Activated CD4-positive, CD25-positive, alpha-beta regulatory T cell (primary cell): ENCODE measurements at regions not wholly inside any gene's neighbourhood (a gene's known extent, or its start where the extent isn't known, plus 50 kb on each side); places are given as distances from the start of the nearest gene placed in this dataset.

Experiments used
- DNase-seq, 4 experiments: peaks; one replicate each; lab custom pipeline; 2025; lab: John Stamatoyannopoulos, UW

- DNase-seq: no peak
Observed at GRCh38 chr2:220619525-220620220, 952.4 kb downstream of the EPHA4 start.

DNA sequence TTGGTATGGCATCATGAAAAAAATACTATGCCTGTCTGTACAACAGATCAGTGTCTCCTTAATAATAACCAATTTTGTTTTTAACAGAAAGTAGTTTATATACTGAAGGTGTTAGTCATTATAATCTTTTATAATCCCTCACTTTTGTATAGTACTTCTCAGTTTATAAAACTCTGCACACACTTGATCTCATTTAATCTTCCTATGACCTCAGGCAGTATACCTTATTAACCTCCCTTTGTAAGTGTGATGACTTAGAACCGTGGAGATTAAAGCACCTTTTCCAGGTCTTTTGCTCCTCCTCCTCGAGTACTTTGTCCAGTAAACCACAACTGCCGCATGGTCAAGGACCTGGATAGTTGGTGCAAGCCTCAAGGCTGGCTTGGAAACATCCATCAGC is 945.5 kb downstream of the EPHA4 start:
- DNase-seq: no peak

- no peak for DNase-seq
Observed at GRCh38 chr2:220628252-220628651, 943.9 kb downstream of the EPHA4 start.

- no peak for DNase-seq
Observed at GRCh38 chr2:220641137-220641536, 931.0 kb downstream of the EPHA4 start.

DNA sequence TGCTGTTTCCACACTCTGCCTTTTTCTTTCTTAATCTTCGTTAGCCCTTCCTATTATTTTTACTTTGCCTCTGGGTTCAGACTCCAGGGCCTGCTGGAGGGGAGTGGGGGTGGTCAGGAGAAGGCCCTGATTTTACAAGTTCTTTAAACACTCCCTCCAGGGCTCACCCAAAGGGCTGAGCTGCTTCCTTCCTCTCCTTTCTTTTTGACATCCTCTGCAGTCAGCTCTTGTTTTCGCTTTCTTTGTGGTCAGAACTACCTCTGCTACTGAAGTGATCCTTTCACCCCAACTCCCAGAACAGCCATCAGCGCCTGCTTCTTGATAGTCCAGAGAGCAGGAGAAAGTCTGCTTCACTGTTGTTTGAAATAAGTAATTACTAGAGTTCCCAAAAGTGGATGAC is 925.7 kb downstream of the EPHA4 start:
- no peak for DNase-seq

GRCh38 chr2:220648628-220649027 is 923.5 kb downstream of the EPHA4 start:
- DNase-seq: no peak

- DNase-seq: no peak
Observed at GRCh38 chr2:220653776-220654175, 918.3 kb downstream of the EPHA4 start.

GRCh38 chr2:220654322-220654721 is 917.8 kb downstream of the EPHA4 start:
- DNase-seq: no peak

DNA sequence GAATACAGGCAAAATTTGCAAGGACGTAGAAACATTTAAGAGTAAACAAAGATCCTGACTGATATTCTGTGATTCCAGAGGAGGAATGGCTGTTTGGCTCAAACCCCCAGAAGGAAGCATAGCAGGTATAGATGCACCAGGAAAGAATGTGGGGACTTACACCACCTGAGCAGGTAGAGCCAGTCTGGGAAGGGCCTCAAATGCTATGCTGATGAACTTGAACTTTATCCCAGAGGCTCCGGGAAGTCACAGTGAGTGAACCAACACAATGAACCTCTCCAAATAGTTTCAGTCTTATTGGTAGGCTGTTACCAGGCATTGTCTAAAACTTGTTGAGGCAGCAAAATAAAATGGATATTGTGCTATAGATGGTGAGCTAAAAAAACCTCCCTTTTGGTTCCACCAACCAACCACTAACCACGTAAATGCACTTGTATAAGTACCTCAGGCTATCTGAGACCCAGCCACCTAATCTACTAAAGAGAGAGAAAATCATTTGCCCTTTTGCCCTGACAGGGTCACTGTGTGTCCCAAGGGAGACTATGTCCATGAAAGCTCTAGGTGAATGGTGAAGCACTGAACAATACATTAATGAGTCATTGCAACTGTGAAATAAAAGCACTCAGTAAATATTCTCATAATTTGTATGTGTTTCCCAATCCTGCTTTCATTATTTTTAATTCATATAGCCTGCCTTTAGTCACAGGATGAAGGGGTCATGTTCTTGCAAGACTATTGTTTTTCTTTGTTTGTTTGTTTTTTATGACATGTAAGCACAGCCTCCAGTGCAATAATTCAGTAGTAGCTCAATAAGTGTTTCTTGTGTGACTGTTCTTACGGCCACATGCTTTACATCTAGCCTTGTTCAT is 911.6 kb downstream of the EPHA4 start:
- DNase-seq: no peak

DNA sequence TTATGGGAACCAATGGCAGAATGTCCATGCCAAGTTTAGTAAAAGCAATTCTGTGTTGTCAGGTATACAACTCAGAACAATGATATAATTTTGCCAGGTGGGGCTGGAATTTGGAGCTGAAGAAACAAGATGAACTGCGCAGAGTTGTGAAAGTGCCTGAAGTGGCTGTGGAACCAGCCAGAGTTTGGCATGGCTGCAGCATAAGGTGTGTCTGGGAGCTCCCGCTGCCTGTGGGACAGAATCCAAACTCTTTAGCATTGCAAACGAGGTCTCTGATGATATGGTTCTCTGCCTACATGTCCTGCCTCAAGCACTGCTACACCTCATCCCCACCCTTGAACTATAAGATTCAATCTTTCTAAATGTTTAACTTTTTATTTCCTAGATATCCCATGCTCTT is 909.7 kb downstream of the EPHA4 start:
- no peak for DNase-seq

- DNase-seq: no peak
Observed at GRCh38 chr2:220663065-220663464, 909.0 kb downstream of the EPHA4 start.

GRCh38 chr2:220664272-220665107 is 907.6 kb downstream of the EPHA4 start:
- no peak for DNase-seq

- no peak for DNase-seq
Observed at GRCh38 chr2:220665108-220665471, 907.0 kb downstream of the EPHA4 start.

- DNase-seq: no peak
Observed at GRCh38 chr2:220669324-220669723, 902.8 kb downstream of the EPHA4 start.

DNA sequence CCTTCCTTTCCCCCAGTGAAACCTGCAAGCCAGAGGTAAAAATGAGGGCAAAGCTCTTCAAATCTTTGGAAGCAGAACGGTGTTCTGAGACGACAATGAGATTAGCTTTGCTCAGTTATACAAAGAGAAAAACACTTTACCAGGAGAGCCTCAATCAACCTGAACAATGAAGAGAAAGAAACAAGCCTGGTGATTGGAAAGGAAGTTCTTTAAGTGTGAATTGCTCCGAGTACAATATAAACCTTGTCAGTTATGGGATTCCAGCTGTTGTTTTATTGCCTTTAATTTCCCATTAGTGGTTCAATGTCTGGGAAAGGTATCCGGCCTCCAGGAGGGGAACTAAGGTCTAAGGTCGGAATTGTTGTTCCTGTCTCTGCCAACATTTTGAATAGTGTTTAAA is 901.6 kb downstream of the EPHA4 start:
- no peak for DNase-seq

DNA sequence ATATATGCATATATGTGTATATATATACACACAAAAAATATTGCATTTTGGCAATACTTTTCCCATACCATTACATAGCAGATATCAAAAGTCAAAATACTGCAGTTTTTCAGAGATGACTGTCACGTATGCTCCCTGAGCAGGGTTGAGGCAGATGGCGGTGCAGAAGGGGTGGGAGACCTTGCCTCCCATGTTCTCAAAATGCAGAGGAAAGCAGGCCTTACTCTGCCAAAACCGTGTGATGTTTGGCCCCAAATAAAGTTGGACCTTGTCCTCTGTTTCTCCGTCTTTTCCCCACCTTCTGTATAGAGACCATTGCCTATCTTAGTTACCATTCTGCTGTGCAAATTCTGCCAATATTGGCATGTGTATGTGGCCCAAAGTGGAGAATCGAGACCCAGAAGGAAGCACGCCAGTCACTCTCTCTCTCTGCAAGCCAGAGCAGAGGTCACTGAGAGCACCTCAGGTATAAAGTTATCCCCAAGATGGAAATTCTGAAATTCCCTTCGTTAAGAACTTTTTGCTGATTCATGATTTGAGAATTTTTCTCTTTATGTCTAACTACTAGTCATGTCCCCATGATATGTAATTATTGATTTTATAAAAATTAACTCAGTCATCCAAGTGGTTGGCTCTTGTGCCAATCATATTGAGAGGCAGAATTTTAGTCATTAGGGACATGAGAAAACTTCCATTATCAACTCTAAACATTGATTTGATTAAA is 898.8 kb downstream of the EPHA4 start:
- no peak for DNase-seq

DNA sequence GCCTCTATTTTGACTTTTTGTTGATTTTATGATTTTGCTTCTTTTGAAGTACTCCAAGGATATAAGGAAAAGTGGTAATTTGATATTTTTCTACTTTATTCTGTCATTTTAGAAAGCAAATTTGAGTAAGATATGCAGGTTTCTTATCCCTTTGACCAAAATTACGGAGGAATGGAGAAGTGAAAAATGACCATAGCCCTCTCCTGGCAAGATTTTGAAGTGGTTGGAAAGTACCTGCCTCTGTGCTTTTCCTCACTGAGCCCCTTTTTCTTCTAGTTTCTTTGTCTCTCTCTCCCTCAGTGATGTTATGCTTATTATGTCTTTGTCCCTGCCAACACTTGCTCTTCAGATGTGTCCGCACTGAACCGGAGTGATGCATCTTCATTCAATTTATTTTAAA is 898.1 kb downstream of the EPHA4 start:
- DNase-seq: no peak

- no peak for DNase-seq
Observed at GRCh38 chr2:220676695-220677094, 895.4 kb downstream of the EPHA4 start.

- no peak for DNase-seq
Observed at GRCh38 chr2:220678943-220679342, 893.2 kb downstream of the EPHA4 start.

DNA sequence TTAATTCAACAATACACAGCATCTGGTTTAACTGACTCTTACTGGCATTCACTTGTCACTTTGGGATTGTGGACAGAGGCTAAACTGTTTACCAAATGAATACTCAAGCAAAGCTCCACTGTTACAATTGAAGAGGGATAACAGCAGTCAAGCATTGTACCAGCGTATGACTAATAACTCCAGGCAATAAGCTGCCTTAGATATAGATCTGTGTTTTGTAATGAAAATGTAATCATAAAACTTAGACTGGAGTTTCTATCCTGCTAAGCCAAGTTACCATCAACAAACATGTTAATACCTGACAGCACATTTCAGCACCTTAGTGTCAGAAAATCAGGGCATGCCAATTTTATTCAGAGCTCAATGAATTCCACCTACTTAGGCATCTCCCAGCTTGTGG is 889.5 kb downstream of the EPHA4 start:
- no peak for DNase-seq

GRCh38 chr2:220684099-220684498 is 888.0 kb downstream of the EPHA4 start:
- DNase-seq: no peak
